ENCODE measurements at regions not wholly inside any gene's neighbourhood (a gene's known extent, or its start where the extent isn't known, plus 50 kb on each side); places are given as distances from the start of the nearest gene placed in this dataset.

DNA sequence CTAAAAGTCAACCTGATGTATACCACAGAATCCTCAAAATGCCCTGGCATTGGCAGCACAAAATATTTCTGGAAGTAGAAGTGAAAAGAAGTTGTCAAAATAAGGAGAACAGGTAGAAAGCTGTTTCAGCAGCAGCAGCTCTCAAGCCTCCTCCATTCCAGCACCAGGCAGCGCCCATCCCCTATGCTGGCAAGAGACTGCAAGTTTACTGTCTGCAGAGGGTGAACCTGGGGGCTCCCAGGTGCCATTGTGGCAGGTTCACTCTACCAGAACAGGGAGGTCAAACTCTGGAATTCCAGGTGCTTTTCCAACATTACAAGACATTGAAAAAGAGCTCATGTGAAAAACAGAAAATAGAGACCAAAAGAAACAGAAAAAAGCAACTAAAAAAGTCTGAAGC, 128.8 kb upstream of the CTTNBP2NL start:
- no peak for DNase-seq

DNA sequence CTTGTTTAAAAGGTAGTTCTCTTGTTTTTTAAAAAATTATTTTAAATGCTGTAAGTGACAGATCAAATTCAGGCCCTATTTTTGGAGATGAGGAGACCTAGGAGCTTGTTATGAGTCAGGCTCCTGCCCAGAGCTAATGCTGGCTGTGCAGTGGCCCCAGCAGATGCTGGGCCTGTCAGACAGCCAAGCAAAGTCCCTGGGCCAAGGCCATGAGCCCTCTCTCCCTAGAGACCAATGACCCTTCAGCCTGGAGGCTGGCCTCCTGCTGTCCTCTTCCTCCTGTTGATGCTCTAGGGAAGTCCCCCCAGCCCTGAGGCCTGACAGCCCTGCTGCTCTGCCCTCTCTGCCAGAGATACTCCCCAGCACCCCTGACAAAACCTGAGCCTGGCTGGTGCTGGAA, 128.1 kb upstream of the CTTNBP2NL start:
- no peak for DNase-seq

DNA sequence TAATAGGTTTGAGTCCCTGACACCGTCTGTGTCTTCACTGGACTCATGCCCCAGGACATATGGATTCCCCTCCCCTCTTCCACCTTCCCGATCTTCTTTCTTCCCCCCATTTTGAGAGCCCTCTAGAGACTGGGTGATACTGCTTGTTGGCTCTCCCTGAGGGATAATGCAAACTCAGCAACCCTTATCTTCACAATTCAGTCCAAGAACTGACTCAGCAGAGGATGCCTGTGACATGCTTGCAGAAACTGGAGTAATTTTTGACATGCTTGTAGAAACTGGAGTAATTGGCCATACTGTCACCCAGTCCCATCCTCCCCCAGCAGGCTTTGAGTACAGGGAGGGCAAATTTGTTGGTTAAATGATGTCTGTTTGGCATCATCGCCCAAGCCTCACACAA, 127.6 kb upstream of the CTTNBP2NL start:
- DNase-seq, result no peak

DNA sequence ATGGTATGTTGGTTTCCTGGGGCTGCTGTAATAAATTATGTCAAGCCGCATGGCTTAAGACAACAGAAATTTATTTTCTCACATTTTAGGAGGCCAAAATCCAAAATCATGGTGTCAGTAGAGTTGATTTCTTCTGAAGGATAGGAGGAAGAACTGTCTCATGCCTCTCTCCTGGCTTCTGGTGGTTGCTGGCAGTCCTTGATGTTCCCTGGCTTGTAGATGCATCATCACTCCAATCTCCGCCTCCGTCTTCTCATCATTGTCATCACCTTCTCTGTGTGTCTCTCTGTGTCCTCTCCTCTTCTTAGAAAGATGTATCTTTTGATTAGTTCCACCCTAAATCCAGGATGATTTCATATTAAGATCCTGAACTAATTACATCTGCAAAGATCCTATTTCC, 124.7 kb upstream of the CTTNBP2NL start:
- no peak for DNase-seq

DNA sequence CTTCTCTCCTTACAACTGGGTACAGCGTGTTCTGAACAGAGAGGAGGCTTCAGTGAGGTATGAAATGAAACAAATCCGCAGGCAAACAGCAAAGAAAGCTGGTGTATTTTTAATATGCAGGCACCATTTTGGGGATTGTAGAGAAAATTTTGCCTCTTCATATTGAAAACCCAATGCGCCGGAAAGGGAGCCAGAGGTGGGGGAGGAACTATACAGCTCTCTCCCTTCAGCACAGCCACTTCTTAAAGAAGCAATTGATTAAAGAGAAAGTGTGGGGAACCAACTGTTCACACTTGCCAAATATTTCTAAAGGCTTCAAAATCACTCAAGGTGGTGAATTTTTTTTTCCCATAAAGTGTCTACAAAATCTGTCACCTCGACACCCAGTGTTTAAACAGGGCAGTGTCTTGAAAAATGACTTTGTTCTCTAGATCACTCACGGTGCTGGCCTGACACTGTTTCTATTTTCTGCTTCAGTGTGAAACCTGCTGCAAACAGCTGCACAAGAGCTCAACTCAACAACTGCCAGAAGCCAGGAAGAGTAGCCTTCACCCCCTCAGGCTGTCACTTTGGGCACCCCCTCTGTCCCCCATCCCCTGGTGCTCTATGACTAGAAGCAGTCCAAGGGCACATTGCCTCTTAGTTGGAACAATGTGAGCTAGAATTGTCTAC, 123.8 kb upstream of the CTTNBP2NL start:
- DNase-seq, result no peak

DNA sequence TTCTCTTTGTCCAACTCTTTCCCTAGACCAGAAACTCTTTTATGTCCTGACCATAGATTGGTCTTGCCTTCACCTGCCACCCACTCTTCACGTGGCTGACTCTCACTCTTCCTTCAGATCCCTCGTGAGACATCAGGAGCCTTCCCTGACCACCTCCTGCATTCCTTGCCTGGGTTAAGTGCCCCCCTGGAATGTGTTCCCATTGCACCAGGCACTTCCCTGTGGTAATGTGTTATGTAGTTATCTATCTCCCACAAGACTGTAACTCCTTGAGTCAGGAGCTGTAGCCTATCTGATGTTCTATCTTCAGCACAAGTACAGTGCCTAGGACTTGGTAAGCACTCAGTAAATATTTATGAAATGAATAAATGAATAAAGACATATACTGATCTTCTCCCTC, 111.2 kb upstream of the CTTNBP2NL start:
- no peak for DNase-seq

DNA sequence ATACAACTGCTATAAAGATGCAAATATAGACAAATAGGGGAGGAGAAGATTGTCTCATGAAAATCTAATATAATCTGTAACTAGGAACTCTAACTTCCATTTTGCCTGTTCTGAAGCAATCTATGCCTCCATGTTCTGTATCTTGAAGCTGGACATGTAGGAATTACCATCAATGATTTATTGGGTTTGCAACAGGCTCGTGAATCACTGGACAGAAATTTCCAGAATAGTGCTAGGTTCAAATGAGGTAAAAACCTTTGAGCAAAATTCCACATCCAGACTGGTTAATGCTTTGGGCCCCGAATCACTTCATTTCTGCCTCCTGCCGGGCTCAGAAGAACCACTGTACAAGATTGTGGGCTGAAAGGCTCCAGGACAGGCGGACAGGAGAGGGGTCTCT, 110.7 kb upstream of the CTTNBP2NL start:
- DNase-seq, result no peak

DNA sequence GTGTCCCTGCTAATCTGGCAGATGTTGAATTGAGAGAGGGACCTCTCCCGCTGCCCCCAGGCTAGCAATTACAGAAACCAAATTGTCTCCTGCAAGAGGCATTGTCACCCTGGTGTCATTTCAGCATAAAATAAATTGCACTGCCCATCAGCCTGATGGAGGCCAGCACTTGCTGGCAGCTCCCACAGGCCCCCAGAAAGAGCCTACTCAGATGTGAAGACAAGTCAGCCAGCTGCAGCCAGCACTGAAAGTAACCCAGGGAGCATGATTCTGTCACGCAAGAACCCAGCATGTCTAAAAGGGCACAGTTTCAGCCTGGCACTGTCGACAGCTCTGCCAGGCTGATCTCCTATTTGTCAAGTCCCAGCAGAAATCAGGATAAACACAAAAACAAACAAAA, 110.3 kb upstream of the CTTNBP2NL start:
- no peak for DNase-seq

DNA sequence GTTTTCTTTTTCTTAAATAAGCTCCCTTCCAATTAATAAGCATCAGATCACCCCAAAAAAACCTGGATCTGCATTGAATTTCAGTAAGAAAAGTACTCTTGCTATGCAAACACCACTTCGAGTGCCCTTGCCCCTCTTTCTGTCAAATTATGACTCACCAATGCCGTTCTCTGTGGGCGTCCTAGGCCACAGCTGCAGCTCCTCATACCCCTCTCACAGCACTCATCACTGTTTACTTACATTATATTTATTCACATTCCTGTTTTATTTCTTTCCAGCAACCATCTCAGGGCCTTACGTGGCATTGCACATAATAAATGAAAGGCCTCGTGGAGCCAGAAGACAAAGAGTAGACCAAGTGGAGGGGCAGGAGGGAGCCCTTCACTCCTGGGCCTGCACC, 99.1 kb upstream of the CTTNBP2NL start:
- no peak for DNase-seq

DNA sequence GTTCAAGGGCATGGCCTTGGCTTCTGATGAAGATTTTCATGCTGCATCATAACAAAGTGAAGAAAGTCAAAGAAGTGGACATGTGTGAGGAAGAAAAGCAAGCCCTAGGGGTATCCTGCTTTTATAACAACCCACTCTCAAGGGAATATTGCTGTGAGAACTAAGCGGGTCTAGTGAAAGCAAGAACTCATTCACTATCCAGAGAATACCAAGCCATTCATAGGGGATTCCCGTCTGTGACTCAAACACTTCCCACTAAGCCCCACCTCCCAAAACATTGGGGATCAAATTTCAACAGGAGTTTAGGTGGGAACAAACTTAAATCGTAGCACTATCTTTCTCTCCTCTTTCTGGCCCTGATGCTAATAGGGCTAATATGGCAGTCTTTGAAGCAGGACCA, 98.5 kb upstream of the CTTNBP2NL start:
- no peak for DNase-seq

DNA sequence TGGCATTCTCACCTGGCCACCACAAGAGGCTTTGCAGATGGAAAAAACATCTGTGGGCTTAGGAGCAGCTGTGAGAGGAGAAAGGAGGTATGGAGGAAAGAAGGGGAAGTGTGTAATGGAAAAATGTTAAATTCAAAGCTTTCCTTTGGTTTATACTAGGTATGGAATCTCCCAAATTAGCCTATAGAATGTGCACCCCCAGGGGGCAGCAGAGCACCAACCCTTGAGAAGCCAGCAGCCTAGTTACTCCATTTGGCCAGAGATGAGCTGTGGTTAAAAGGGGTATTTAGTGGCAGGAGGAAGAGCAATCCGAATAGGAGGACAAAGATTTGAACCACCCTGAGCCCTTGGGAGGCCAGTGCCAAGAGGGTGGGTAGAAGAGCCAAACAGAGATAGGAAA, 97.5 kb upstream of the CTTNBP2NL start:
- DNase-seq, result peak; percentile 56 to 68

DNA sequence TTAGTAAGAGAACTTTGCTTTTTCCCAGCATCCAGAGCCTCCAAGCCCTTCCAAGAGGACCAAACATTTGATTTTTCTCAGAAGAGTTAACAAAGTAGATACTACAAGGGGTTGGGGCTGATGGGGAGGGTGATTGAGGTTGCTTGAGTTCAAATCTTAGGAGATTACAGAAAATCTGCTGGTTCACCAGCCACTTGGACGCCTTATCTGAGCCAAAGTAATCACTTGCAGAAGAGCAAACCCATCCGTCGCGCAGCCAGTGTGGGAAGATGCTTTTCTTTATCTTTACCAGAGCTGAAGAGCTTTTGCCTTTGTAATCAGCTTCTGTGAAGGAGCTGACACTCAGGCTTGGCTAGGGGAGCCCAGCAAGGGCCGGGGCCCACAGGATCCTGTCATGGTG, 91.9 kb upstream of the CTTNBP2NL start:
- no peak for DNase-seq

DNA sequence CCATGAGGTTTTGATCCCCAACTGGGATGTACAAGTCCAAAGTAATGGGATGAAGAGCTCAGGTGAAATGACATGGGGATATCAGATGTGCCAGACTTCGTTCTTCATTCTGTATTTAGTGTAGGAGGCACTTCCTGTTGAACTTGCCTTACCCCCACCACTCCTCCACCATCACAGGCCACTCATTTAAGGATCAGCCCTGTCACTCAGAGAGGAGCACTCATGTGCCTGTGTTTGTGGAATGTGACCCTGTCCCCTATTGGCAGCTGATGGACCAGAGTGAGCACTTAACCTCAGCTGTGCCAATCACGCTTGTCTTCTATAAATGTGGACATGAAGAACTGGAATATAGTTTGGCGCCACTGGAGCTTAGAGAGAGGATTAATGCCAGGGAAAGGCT, 91.4 kb upstream of the CTTNBP2NL start:
- DNase-seq, result no peak

DNA sequence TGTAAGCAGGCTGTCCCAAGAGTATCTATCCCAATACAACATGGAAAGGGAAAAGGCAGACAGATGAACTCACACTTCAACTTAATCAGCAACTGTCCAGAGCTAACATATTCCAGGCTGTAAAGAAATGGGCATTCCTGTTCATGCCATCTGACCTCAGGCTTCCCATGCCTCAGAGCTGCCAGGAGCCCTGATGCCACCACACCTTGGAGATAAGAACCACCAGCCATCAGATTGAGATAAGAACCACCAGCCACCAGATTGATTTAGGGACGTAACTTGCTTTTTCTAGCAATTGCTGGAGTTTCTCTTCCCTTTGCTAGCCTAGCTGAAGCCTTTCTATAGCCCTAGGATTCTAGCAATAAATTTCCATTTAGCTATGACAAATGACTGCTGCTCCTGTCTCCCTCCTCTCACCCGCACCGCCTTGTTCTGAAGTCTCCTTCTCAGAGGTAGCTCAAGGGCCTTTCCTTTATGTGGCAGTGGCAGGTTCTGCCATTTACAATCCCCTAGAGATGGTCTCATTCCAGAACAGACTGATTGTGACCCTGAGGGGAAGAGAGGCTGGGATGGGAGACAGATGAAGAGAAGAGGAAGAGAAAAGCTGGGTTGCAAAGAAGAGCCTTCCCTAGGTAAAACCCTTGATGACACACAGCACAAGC, 88.0 kb upstream of the CTTNBP2NL start:
- no peak for DNase-seq

DNA sequence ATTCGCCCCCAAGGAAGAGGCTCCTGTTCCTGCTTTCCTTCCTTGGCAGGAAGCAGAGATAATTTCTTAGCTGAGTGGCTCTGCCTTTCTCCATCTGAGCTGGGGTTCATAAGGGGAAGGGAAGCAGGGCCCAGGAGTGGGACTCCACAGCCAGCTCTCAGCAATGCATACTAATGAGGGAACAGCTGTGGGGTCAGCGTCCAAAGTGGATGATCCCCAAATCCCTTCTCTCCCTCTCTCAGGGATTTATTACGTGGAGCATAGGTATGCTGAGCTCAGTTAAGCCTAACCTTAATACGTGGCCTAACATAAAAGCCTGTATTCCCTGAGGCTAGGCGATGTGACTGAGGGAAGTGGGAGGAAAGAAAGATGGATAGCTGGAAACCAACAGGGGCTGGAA, 87.3 kb upstream of the CTTNBP2NL start:
- no peak for DNase-seq

DNA sequence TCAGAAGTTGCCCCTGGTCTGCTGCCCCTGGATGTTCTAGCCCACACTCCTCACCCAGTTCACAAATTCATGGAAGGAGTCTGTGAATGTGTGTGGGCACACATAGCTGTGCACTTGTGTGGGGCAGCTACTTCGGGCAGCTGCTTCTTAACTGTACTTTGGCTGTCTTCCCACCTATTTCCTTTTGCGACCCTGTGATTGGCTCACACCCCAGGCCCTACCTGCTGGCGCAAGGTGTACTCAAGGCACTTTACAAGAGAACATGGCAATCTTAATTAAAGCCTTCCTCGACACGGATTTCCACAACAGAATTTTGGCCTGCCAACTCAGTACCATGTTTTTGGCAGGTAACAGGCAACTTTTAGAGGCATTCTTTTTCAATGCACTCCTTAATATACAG, 86.5 kb upstream of the CTTNBP2NL start:
- DNase-seq, result no peak

DNA sequence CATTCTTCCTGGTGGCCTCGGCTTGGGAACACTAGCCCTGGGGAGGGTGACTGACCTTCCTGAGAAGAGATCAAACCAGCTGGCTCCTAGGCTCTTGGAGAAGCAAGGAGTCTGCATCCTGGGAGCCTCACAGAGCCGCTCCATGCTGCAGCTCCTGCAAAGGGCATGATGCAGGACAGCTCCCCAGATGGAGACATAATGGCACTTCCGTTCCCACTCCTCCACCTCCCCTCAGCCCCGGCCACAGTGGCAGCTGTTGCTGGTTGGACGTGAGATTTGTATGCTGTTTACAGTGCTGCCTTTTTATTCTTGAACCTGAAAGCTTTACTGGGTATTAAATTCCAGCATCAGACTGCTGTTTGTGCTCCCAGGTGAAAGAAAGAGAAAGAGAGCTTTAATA, 83.7 kb upstream of the CTTNBP2NL start:
- DNase-seq, result no peak

DNA sequence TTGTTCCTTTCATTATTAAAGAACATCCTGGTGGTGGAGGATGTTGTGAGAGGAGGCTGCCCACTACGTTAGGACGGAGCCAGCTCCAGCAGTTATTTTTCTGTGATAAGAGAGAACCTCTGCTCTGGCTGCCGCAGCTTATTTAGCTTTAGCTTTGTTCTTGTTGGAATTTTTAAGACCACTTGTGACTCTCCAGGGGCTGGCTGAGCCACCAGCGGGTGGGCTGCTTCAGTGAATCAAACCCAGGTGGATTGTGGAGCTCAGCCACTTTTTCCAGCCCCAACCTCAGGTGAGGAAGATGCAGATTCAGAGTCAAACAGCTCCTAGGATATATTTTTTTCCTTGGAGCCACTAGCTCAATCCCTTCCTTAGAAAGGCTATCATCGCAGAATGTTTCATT, 83.1 kb upstream of the CTTNBP2NL start:
- no peak for DNase-seq

DNA sequence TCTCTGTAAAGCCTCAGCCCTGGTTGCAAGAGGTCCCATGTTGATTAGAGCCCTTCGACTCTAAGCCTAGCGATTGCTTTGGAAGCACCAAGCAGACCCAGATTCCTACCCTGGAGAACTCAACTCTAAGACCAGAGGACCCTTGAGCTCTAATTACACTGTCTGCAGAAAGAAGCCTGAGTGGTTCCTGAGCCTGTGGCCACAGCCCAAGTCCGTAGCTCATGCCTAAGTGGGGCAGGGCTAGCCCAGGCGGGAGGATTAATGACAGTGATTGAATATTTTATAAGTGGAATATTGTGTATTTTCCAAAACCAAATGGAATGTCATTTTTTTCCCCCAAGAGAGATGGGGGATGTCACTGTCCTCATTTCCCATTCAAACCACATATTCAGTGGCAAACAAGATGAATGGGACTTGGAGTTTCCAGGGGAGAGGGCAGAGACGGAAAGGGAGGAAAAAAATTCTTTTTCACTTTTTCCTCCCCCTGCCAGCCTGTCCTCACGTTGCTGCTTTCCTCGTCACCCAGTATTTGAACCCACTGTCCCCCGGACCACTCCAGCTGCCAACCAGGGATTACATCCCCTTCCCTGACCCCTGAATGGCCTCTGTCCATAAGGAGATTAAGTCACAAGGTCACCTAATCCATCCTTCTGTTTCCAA, 79.6 kb upstream of the CTTNBP2NL start:
- DNase-seq, result no peak

DNA sequence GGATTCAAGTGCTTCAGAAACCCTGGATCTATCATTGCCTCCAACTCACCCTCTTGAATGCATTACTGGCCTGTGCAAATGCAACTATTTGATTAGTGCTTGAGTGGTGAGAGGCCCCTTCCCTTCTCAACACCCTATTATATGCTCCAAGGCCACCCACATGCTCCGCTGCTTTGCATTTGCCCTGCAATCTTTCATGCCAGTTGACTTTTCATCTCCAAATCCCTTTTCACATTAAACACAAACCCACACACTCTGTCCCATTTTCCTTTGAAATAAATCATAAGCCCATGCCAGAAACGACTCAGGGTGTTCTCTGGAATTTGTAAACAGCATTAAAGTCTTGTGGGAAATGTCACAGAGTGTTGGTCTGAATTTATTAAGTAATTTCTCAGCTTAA, 78.9 kb upstream of the CTTNBP2NL start:
- DNase-seq, result no peak

DNA sequence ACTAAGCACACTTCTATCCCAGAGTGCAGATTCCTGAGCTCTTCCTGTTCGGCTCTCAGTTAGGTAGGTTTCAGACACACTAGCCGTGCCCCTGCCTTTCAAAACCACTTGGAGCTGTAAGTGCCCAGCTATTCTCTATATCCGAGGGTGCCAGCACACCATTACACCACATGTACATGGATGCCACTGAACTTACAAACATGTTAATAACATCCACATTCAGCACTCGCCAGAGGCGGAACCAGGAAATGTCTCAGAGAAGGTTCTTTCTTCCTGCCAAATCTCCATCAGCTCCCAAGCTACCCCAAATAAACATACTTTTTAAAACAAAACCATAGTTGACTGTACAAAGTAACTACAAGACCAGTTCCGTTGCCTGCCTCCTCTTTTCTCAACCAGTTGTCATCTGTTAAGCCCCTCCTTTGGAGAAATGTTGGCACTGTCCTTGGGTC, 78.4 kb upstream of the CTTNBP2NL start:
- no peak for DNase-seq

DNA sequence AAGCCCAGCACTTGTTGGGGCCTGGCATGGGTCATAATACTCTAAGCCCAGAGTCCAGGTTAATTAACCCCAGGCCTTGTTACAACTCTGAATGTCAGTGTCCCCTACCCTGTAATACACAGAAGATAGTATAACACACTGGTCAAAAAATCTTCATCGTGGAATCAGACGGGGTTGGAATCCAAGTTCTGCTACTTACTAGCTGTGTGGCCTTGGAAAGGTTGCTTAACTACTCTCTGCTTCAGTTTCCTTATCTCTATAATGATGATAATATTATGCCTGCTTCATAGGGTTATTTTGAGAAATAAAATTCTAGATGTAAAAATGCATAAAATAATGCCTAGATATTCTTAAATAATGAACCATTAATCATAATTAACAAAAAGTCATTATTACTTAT, 77.8 kb upstream of the CTTNBP2NL start:
- no peak for DNase-seq

DNA sequence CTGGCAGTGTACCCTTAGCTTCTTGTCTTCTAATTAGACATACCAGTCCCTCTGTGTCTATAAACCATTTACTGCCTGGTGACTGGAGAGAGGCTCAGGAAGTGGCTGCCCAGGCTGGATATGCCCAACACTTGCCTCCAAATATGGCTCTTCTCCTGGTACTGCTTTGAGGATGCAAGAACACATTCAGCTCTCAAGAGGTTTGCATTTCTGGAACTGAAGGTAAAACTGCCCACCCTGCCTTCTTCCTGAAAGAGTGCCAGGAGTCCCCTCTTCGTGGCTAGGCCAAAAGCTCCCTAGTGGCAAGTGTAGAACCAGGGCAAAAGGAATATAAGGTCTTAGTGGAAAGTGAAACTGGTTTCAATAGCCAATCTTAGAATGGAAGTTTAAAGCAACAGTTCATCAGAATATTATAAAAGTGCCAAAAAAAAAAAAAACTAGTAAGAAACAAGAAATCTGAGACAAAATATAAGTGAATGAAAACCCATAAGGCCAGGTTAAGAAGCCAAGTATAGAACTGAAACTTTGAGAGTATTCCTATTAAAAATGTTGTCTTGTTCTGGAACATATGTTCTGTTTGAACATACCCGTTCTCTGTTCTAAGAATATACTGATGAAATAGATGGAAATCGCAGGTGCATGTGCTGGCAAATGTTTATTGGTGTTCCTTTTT, 77.2 kb upstream of the CTTNBP2NL start:
- no peak for DNase-seq

Measured in Kasumi-1 (cell line).